Choroid plexus epithelial cell (primary cell): ENCODE measurements at regions not wholly inside any gene's neighbourhood (a gene's known extent, or its start where the extent isn't known, plus 50 kb on each side); places are given as distances from the start of the nearest gene placed in this dataset.
"Not testable (repeated sequence)": the region's sequence is repeated elsewhere in the genome, so short reads cannot be mapped to it uniquely, and the experiment has no call there.

ENCODE experiments used
- DNase-seq: peaks from one replicate; pipeline ENCODE4 v3.0.0-alpha.2; 2010; ENCODE audit warnings: low read depth
- H3K4me3 ChIP-seq: 2 replicates; pipeline ENCODE4 v1.5.1; 2011; ENCODE audit warnings: low read depth, mild to moderate bottlenecking, control low read depth, low read length, moderate library complexity
- TF ChIP-seq, protein P1 (sequence below): conservative IDR thresholded peaks from 2 replicates; pipeline ENCODE4 v1.5.1; 2011; ENCODE audit warnings: low read depth, mild to moderate bottlenecking, control low read depth, inconsistent platforms, low read length, moderate library complexity

DNA sequence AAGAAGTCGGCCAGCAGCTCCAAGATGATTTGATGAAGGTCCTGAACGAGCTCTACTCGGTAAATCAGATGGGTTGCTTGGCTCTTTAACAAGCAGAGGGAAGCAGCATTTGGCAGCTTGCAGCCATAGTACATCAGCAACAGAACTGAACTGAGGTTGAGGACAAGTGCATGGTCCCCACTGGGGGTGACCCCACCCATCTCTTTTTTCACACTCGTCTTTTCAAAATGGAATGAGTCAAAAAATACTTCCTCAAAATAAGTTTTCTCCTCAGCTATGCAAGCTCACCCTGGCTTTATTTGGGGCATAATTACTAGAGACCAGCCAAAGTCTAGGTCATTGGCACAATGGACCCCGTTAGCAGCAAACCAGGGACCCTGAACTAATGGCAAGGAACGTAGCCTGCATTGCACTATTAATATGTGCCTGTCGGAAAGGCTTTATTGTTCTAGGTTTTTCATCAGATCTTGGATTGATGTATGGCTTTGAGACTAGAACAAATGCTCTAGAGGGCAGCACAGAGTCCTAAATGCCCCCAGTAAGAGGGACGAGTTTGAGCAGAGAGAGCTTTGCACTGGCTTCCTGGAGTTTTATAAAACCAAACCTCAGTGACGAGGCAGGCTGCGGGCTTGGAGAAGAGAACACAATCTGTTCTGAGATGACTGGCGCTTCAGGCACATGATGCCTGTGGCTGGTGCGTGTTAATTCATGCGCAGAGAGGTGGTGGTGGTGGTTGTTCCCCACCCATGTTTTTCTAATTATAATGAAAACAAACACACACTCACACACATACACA, 74.2 kb upstream of the FAM72C start:
- TF ChIP-seq, protein P1, sequence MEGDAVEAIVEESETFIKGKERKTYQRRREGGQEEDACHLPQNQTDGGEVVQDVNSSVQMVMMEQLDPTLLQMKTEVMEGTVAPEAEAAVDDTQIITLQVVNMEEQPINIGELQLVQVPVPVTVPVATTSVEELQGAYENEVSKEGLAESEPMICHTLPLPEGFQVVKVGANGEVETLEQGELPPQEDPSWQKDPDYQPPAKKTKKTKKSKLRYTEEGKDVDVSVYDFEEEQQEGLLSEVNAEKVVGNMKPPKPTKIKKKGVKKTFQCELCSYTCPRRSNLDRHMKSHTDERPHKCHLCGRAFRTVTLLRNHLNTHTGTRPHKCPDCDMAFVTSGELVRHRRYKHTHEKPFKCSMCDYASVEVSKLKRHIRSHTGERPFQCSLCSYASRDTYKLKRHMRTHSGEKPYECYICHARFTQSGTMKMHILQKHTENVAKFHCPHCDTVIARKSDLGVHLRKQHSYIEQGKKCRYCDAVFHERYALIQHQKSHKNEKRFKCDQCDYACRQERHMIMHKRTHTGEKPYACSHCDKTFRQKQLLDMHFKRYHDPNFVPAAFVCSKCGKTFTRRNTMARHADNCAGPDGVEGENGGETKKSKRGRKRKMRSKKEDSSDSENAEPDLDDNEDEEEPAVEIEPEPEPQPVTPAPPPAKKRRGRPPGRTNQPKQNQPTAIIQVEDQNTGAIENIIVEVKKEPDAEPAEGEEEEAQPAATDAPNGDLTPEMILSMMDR, result peak; percentile 23
- not testable (repeated sequence) for DNase-seq, H3K4me3 ChIP-seq

DNA sequence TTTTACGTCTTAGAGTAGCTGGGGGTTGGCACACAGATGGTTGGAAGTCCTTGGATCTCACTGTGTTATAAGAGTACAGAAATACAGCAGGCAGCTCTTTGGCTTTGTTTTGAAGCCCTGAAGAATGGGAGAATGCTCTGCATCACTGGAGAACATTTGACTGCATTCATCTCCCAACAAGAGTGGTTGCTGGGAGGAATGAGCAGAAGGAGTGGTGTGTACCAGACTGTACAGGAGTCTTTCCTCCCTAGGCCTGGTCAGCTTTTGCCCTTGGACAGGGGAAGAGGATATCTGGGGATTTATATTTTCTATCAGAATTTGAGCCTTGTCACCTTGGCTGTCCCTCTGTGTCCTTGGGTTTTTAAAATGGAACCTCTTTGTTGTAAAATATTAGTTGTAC, 70.5 kb upstream of the FAM72C start:
- not testable (repeated sequence) for H3K4me3 ChIP-seq, DNase-seq

DNA sequence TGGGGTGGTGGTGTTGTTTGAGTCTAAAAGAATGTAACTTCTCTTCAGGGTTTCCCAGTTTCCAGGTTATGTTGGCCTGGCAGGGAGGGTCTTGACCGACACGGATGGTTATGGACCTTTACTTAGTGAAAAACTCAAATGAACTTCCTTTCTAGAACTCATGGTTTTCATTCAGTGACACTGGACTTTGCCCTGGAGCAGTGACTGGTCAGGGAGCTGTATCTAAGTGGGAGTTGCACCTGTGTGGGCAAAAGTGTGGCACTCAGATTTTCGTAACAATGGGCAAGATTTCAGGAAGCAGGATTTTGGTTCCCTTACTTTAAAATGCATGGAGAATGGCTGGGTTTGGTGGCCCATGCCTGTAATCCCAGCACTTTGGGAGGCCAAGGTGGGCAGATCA, 68.5 kb upstream of the FAM72C start:
- H3K4me3 ChIP-seq, DNase-seq: not testable (repeated sequence)

DNA sequence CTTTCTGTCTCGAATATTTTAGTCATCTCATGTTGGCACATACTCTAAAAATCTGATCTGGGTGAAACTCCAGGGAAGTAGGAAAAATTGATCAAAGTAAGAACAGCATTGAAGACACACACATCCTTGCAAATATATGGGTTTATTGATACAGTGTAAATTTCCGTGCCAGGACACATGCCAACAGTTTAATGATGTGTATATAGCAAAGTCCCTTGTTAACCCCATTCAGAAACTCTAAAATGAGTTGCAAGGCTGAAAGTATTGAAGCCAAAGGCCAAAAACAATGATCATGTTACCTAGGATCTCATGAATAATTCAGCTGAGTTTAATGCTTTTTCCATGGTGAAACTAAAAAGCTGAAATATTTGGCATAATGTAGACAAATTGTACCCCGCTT, 62.3 kb upstream of the FAM72C start:
- not testable (repeated sequence) for H3K4me3 ChIP-seq, DNase-seq

DNA sequence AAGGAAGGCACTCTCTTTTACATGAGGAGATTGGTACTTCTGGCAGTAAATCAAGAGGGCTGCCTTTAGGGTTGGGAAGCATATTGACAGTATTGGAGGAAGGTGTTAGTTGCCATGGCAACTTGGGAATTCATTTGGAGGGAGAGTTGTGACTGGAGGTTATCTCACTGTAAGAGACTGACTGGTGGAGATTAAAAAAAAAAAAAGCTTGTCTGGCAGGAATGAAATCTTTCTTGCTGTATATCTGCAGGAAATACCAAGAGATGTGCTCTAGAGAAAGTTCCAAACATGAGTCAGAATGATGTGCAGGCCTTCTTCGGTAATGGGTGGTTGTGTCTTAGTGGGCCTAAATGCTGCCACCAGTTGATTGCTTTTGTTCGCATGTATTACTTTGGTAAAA, 59.8 kb upstream of the FAM72C start:
- DNase-seq, result not testable (repeated sequence)

DNA sequence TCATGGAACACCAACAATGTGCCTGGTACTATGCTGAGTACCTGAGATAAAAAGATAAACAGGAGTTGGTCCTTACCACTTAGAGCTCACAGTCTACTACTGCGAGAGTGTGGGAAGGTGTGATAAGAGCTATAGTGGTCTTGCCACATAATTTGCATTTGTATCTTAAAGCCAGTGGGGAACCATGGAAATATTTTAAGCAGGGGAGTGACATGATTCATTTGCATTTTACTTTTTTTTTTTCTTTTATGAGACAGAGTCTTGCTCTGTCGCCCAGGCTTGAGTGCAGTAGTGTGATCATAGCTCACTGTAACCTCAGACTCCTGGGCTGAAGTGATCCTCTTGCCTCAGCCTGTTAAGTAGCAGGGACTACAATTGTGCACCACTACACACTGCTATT, 54.2 kb upstream of the FAM72C start:
- DNase-seq, H3K4me3 ChIP-seq: not testable (repeated sequence)

More for the DNA sequence above, 59.8 kb upstream of the FAM72C start:
- H3K4me3 ChIP-seq, result not testable (repeated sequence)

DNA sequence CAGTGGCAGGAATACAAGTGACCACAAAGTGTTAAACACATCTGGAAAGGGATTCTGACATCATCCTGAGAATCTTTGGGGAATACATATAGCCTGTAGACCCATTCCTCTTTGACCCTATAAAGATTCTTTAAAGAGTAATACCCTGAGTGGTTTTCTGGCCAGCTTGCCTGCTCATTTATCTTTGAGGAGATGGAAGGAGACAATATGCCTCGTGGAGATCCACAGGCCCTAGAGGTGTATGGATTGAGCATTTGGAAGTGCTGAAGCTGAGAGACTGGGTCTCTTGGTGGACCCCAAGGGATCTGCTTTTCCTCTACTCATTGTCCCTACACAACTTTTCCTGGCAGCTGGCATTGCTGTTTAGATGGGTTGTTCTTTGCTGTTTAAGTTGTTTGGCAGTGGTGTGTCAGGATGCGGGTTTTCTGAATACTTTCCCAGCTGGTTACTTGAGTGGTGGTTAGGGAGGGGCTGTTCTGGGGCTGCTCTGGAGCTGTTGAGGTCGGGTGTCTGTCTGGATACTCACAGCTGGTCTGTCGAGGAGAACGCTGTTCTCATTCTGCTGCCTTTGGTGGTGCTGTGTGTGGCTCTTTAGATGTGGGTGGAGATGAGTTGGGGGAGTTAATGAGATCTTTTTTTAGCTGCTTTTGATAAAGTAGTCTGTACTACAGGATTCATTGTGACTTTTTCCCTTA, 50.1 kb upstream of the FAM72C start:
- not testable (repeated sequence) for H3K4me3 ChIP-seq, DNase-seq
